Transverse colon (tissue), 4 donors: ENCODE measurements at regions not wholly inside any gene's neighbourhood (a gene's known extent, or its start where the extent isn't known, plus 50 kb on each side); places are given as distances from the start of the nearest gene placed in this dataset.

Source experiments
- DNase-seq: peaks from one replicate; pipeline ENCODE4 v3.0.0-alpha.2; 2019
- H3K27ac ChIP-seq, 4 donors: fragments of 200-600 bp; sonication (generic); 2 replicates each; pipeline ENCODE4 v1.5.1; 2016 to 2018; ENCODE audit warnings: inconsistent platforms in 4 of 4
- H3K27me3 ChIP-seq: fragments of 200-600 bp; sonication (generic); 2 replicates; pipeline ENCODE4 v1.5.1; 2017; ENCODE audit warnings: inconsistent platforms
- H3K36me3 ChIP-seq, 4 donors: fragments of 200-600 bp; sonication (generic); 2 replicates each; pipeline ENCODE4 v1.5.1; 2017 to 2019; ENCODE audit warnings: inconsistent platforms in 4 of 4
- H3K4me1 ChIP-seq, 4 donors: fragments of 200-600 bp; sonication (generic); 2 replicates each; pipeline ENCODE4 v1.5.1; 2017 to 2020; ENCODE audit warnings: inconsistent platforms in 4 of 4
- H3K4me3 ChIP-seq, 4 donors: fragments of 200-600 bp; sonication (generic); 1 replicate in 1 of 4; 2 replicates in 3 of 4; pipeline versions ENCODE4 v1.5.1 to v1.6.1; 2017 to 2019; ENCODE audit warnings: inconsistent platforms in 4 of 4
- H3K9me3 ChIP-seq, 2 donors: fragments of 200-600 bp; sonication (generic); 2 replicates each; pipeline ENCODE4 v1.5.1; 2017 to 2019; ENCODE audit warnings: inconsistent platforms in 2 of 2
- EP300 ChIP-seq: sonication (generic); formaldehyde crosslinking; IDR thresholded peaks from one replicate; pipeline ENCODE4 v1.6.1; 2017; ENCODE audit warnings: antibody characterized with exemption, low read depth
- POLR2A ChIP-seq: fragments of 450-650 bp; IDR thresholded peaks from one replicate; pipeline ENCODE4 v1.6.1; 2016; ENCODE audit warnings: antibody characterized with exemption, mild to moderate bottlenecking, moderate library complexity
- POLR2AphosphoS5 ChIP-seq, 3 donors: sonication (generic); formaldehyde crosslinking; IDR thresholded peaks; one replicate each; pipeline ENCODE4 v1.6.1; 2016; ENCODE audit warnings: antibody characterized with exemption in 3 of 3
- WGBS, 2 donors: methylation state at CpG; one replicate each; pipeline ENCODE4 v1.1.5; 2018; ENCODE audit warnings: low coverage in 1 of 2; 5-methylcytosine and 5-hydroxymethylcytosine counted together
- in situ Hi-C, 4 donors: fragments of 200-750 bp; cut with MboI; loops; one replicate each; pipeline versions ENCODE4 v1.15.0 to v1.15.1; 2017; ENCODE audit warnings: low sequenced_read_pairs in 3 of 4, low pct_ligation_motif_present in 1 of 4, low pct_unique_long_range_greater_than_20kb in 1 of 4
- intact Hi-C: fragments of 100-400 bp; cut with DNase I; formaldehyde crosslinking; loops from one replicate; pipeline ENCODE4 v1.15.1; 2023; ENCODE audit warnings: low total_unique reads
- TF ChIP-seq, protein P1 (sequence below), 5 experiments: fragments of 200-600 bp in 3 of 5; fragments of 450-650 bp in 2 of 5; sonication (generic) in 3 of 5; IDR thresholded peaks; 1 replicate in 2 of 5; 2 replicates in 3 of 5; pipeline ENCODE4 v1.5.1; 2016 to 2017; ENCODE audit warnings: antibody characterized with exemption in 5 of 5, inconsistent platforms in 3 of 5, mild to moderate bottlenecking in 2 of 5, moderate library complexity in 1 of 5

DNA sequence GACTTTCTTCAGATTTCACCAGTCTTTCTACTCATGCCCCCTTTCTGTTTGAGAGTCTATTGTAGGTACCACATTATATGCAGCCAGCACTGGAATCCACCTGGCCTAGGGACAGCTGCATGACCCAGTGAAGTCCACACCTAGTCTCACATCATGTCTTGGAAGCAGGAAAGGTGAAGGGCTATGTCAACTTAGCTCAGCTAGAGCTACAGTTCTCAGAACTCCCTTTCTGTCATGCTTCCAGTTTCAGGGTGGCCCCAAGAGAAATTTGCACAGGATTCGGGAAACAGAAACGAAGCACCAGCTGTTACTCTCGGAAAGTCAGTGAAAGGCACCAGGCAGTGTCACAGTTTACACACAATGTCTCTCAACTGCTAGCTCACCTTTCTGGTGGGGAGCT lies 51.6 kb upstream of the NLRP1 start:
- in situ Hi-C loops (no loop called here), intact Hi-C loops (no loop called here)
- Histone ChIP-seq H3K4me3 (no peak overlapping the region), H3K27ac (no peak overlapping the region), H3K4me1 (no peaks in the 10 kb centered on the region), H3K9me3 (no peaks in the 10 kb centered on the region), H3K27me3 (peaks cover 8% of the 10 kb centered on the region), H3K36me3 (no peaks in the 10 kb centered on the region)
- 83% methylated on average over 3 of the region's 3 CpGs; no CpG with 5 or more reads in 1 of the 2 donors for WGBS, 2 donors
- DNase-seq = no peak
- TF ChIP-seq POLR2A (no peak), POLR2AphosphoS5 (IDR thresholded peaks at IDR 0.05) (no peak), EP300 (no peak)
- TF ChIP-seq, protein P1, sequence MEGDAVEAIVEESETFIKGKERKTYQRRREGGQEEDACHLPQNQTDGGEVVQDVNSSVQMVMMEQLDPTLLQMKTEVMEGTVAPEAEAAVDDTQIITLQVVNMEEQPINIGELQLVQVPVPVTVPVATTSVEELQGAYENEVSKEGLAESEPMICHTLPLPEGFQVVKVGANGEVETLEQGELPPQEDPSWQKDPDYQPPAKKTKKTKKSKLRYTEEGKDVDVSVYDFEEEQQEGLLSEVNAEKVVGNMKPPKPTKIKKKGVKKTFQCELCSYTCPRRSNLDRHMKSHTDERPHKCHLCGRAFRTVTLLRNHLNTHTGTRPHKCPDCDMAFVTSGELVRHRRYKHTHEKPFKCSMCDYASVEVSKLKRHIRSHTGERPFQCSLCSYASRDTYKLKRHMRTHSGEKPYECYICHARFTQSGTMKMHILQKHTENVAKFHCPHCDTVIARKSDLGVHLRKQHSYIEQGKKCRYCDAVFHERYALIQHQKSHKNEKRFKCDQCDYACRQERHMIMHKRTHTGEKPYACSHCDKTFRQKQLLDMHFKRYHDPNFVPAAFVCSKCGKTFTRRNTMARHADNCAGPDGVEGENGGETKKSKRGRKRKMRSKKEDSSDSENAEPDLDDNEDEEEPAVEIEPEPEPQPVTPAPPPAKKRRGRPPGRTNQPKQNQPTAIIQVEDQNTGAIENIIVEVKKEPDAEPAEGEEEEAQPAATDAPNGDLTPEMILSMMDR (IDR thresholded peaks at IDR 0.05) = no peak

DNA sequence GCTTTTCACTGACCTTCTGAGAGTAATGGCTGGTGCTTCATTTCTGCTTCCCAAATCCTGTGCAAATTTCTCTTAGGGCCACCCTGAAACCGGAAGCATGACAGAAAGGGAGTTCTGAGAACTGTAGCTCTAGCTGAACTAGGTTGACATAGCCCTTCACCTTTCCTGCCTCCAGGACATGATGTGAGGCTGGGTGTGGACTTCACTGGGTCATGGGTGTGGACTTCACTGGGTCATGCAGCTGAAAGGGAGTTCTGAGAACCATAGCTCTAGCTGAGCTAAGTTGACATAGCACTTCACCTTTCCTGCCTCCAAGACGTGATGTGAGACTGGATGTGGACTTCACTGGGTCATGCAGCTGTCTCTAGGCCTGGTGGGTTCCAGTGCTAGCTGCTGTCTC lies 54.3 kb upstream of the NLRP1 start:
- Histone ChIP-seq H3K4me1 (no peaks in the 10 kb centered on the region), H3K27ac (no peak overlapping the region), H3K36me3 (no peaks in the 10 kb centered on the region), H3K9me3 (no peaks in the 10 kb centered on the region), H3K27me3 (peaks cover 8% of the 10 kb centered on the region), H3K4me3 (no peak overlapping the region)
- no peak for DNase-seq
- WGBS, 2 donors = 58 to 63% methylated on average over 2 of the region's 2 CpGs
- TF ChIP-seq POLR2AphosphoS5 (IDR thresholded peaks at IDR 0.05) (no peak), EP300 (no peak), POLR2A (no peak)
- TF ChIP-seq, protein P1 (IDR thresholded peaks at IDR 0.05) = no peak
- intact Hi-C loops = no loop called here
- in situ Hi-C loops = no loop called here

DNA sequence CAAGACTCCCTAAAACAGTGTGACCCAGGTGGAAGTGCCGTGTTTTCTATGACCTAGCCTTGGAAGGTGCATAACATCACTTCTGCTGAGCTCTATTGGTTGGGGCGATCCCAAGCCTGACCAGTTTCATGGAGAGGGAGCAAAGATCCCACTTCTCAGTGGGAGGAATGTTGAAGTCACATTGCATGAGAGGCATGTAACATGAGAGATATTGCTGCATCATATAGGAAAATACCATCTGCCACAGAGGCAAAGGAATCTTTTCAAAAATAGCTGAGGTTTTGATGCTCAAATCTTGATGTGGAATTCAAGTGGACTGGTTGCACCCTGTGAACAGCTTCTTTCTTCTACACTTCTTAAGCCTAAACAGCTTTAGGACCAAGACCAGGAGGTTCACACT lies 56.4 kb upstream of the NLRP1 start:
- intact Hi-C loops = no loop called here
- Histone ChIP-seq H3K4me3 (no peak overlapping the region), H3K9me3 (no peaks in the 10 kb centered on the region), H3K4me1 (no peaks in the 10 kb centered on the region), H3K27me3 (no peaks in the 10 kb centered on the region), H3K36me3 (no peaks in the 10 kb centered on the region), H3K27ac (no peak overlapping the region)
- no peak for DNase-seq
- in situ Hi-C loops = no loop called here
- WGBS, 2 donors = 81% methylated on average over 2 of the region's 2 CpGs; no CpG with 5 or more reads in 1 of the 2 donors
- TF ChIP-seq POLR2A (no peak), EP300 (no peak), POLR2AphosphoS5 (IDR thresholded peaks at IDR 0.05) (no peak)
- TF ChIP-seq, protein P1 (IDR thresholded peaks at IDR 0.05) = no peak

DNA sequence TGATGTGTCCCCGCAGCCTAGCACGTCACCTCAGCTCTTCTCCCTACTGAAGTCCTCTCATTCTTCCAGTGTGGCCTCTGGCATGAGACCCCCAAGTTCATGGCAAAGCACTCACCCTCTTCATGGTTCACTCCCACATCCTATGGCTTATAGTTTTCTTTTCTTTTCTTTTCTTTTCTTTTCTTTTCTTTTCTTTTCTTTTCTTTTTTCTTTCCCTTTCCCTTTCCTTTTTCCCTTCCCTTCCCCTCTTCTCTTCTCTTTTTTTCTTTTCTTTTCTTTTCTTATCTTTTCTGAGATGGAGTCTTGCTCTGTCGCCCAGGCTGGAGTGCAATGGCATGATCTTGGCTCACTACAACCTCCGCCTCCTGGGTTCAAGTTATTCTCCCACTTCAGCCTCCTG lies 58.4 kb upstream of the NLRP1 start:
- no peaks in the 10 kb centered on the region for H3K9me3 ChIP-seq
- intact Hi-C loops (no loop called here), in situ Hi-C loops (no loop called here)
- H3K27me3 ChIP-seq = peaks cover 3% of the 10 kb centered on the region
- no peak overlapping the region for H3K27ac ChIP-seq
- no peak for TF ChIP-seq POLR2A
- no peak for TF ChIP-seq POLR2AphosphoS5 (IDR thresholded peaks at IDR 0.05)
- WGBS, 2 donors = 79% methylated on average over 4 of the region's 4 CpGs; no CpG with 5 or more reads in 1 of the 2 donors
- H3K4me3 ChIP-seq = no peak overlapping the region
- no peak for DNase-seq
- no peaks in the 10 kb centered on the region for H3K36me3 ChIP-seq
- H3K4me1 ChIP-seq = no peaks in the 10 kb centered on the region

DNA sequence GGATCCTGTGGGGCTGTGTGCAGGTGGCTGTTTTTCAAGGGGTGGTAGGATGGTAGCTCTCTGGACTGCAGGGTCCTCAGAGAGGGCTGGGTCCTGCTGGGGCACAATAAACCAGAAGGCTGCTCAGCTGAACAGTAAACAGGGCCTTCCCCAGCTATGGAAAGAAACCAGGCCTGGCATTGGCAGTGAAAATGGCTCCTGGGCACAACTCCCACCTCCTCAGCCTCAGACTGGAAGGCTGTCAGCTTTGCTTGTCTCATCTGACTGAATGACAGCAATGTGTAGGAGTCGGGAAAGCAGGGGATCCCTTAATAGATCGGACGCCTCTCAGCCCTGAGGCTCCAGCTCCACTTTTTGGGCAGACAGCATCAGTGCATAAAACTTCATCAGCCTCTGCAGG lies 59.8 kb upstream of the NLRP1 start:
- Histone ChIP-seq H3K4me3 (no peak overlapping the region), H3K9me3 (no peaks in the 10 kb centered on the region), H3K27ac (no peak overlapping the region), H3K4me1 (no peaks in the 10 kb centered on the region), H3K36me3 (no peaks in the 10 kb centered on the region), H3K27me3 (peaks cover 6% of the 10 kb centered on the region)
- TF ChIP-seq, protein P1 (IDR thresholded peaks at IDR 0.05) = no peak
- TF ChIP-seq EP300 (no peak), POLR2AphosphoS5 (IDR thresholded peaks at IDR 0.05) (no peak), POLR2A (no peak)
- 85% methylated on average over 3 of the region's 3 CpGs; no CpG with 5 or more reads in 1 of the 2 donors for WGBS, 2 donors
- in situ Hi-C loops (no loop called here), intact Hi-C loops (no loop called here)
- DNase-seq = no peak
